Upper lobe of left lung (tissue), 6 donors: ENCODE measurements at regions not wholly inside any gene's neighbourhood (a gene's known extent, or its start where the extent isn't known, plus 50 kb on each side); places are given as distances from the start of the nearest gene placed in this dataset.

Experiments used
- ATAC-seq, 2 donors: fragments of 200-7000 bp; cut with Tn5 transposase; one replicate each; pipeline ENCODE4 v1.9.1; 2022; ENCODE audit warnings: mild to moderate bottlenecking in 2 of 2, moderate library complexity in 2 of 2; ENCODE audit not compliant: low FRiP score in 2 of 2
- DNase-seq, 2 donors: peaks; one replicate each; pipeline ENCODE4 v3.0.0-alpha.2; 2019 to 2020
- H3K27ac ChIP-seq, 4 donors: fragments of 200-600 bp; sonication (generic); one replicate each; pipeline ENCODE4 v1.5.1; 2016 to 2019
- H3K27me3 ChIP-seq, 4 donors: fragments of 200-600 bp; sonication (generic); one replicate each; pipeline ENCODE4 v1.5.1; 2017 to 2019
- H3K36me3 ChIP-seq, 4 donors: fragments of 200-600 bp; sonication (generic); one replicate each; pipeline ENCODE4 v1.5.1; 2016 to 2019
- H3K4me1 ChIP-seq, 4 donors: fragments of 200-600 bp; sonication (generic); one replicate each; pipeline ENCODE4 v1.5.1; 2018 to 2019
- H3K4me3 ChIP-seq, 4 donors: fragments of 200-600 bp; sonication (generic); one replicate each; pipeline ENCODE4 v1.5.1; 2017 to 2019; ENCODE audit warnings: mild to moderate bottlenecking in 2 of 4, moderate library complexity in 1 of 4
- H3K9me3 ChIP-seq, 4 donors: fragments of 200-600 bp; sonication (generic); one replicate each; pipeline ENCODE4 v1.5.1; 2018 to 2019
- EP300 ChIP-seq, 4 donors: sonication (generic); formaldehyde crosslinking; IDR thresholded peaks; one replicate each; pipeline ENCODE4 v1.5.1; 2017; ENCODE audit warnings: antibody characterized with exemption in 4 of 4, control low read depth in 2 of 4
- POLR2A ChIP-seq, 4 donors: fragments of 450-650 bp; IDR thresholded peaks; one replicate each; pipeline ENCODE4 v1.5.1; 2016 to 2017; ENCODE audit warnings: antibody characterized with exemption in 4 of 4, mild to moderate bottlenecking in 2 of 4
- POLR2AphosphoS5 ChIP-seq, 2 donors: sonication (generic); formaldehyde crosslinking; IDR thresholded peaks; one replicate each; pipeline ENCODE4 v1.5.1; 2017; ENCODE audit warnings: antibody characterized with exemption in 2 of 2
- WGBS, 2 donors: methylation state at CpG; one replicate each; pipeline ENCODE4 v1.1.5; 2017 to 2018; 5-methylcytosine and 5-hydroxymethylcytosine counted together
- TF ChIP-seq, protein P1 (sequence below), 6 experiments: fragments of 450-650 bp in 4 of 6; fragments of 200-600 bp in 2 of 6; sonication (generic) in 2 of 6; IDR thresholded peaks; one replicate each; pipeline ENCODE4 v1.5.1; 2016 to 2019; ENCODE audit warnings: antibody characterized with exemption in 6 of 6
- donor health status: DM: no; HTN: no; CAD: no; lungs with moderate emphysema.
- donor health status: DM: no; HTN: yes; CAD: no; lungs with severe emphysema.

DNA sequence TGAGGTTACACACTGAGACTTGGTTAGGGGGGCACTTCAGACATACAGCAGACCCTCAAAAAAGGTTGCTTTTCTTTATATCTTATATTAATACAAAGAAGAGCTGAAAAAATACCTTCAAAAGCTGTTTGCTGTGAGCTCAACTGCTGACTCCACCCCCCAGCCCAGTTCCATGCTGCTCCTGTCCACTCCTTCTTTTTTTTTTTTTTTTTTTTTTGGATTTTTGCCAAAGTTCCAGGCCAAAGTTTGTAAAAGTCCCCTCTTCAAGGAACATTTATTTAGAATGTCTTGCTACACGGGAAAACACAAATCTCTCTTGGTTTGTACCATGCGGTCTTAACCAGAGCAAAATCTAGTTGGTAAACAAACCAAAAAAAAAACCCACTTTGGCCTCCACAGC is 85.3 kb upstream of the AKAP12 start:
- DNase-seq (no peak), ATAC-seq (no peak)
- H3K4me1 ChIP-seq, result peaks cover 0 to 4% (median 0%) of the 10 kb centered on the region in 4 donors
- H3K36me3 ChIP-seq, result no peaks in the 10 kb centered on the region
- H3K27me3 ChIP-seq, result no peaks in the 10 kb centered on the region
- no peak overlapping the region for H3K27ac ChIP-seq
- WGBS, 2 donors, result 35 to 43% methylated on average over 2 of the region's 2 CpGs
- no peak overlapping the region for H3K4me3 ChIP-seq
- TF ChIP-seq, protein P1, sequence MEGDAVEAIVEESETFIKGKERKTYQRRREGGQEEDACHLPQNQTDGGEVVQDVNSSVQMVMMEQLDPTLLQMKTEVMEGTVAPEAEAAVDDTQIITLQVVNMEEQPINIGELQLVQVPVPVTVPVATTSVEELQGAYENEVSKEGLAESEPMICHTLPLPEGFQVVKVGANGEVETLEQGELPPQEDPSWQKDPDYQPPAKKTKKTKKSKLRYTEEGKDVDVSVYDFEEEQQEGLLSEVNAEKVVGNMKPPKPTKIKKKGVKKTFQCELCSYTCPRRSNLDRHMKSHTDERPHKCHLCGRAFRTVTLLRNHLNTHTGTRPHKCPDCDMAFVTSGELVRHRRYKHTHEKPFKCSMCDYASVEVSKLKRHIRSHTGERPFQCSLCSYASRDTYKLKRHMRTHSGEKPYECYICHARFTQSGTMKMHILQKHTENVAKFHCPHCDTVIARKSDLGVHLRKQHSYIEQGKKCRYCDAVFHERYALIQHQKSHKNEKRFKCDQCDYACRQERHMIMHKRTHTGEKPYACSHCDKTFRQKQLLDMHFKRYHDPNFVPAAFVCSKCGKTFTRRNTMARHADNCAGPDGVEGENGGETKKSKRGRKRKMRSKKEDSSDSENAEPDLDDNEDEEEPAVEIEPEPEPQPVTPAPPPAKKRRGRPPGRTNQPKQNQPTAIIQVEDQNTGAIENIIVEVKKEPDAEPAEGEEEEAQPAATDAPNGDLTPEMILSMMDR (IDR thresholded peaks at IDR 0.05), result no peak
- TF ChIP-seq POLR2AphosphoS5 (IDR thresholded peaks at IDR 0.05) (no peak), EP300 (IDR thresholded peaks at IDR 0.05) (no peak), POLR2A (IDR thresholded peaks at IDR 0.05) (no peak)
- H3K9me3 ChIP-seq, result no peaks in the 10 kb centered on the region

- no peak overlapping the region for H3K27ac ChIP-seq
- ATAC-seq (no peak), DNase-seq (no peak)
- no peak overlapping the region for H3K4me3 ChIP-seq
- no peaks in the 10 kb centered on the region for H3K9me3 ChIP-seq
- peaks cover 0 to 4% (median 0%) of the 10 kb centered on the region in 4 donors for H3K4me1 ChIP-seq
- TF ChIP-seq EP300 (IDR thresholded peaks at IDR 0.05) (no peak), POLR2AphosphoS5 (IDR thresholded peaks at IDR 0.05) (no peak), POLR2A (IDR thresholded peaks at IDR 0.05) (no peak)
- TF ChIP-seq, protein P1 (IDR thresholded peaks at IDR 0.05), result no peak
- H3K27me3 ChIP-seq, result no peaks in the 10 kb centered on the region
- no peaks in the 10 kb centered on the region for H3K36me3 ChIP-seq
- WGBS, 2 donors, result 94 to 98% methylated on average over 1 of the region's 1 CpG
These were observed 84.7 kb upstream of the AKAP12 start for GRCh38 chr6:151155095-151155494.

- Histone ChIP-seq H3K36me3 (no peaks in the 10 kb centered on the region), H3K27ac (no peak overlapping the region), H3K27me3 (no peaks in the 10 kb centered on the region), H3K9me3 (no peaks in the 10 kb centered on the region), H3K4me1 (peaks cover 0 to 6% (median 0%) of the 10 kb centered on the region in 4 donors), H3K4me3 (no peak overlapping the region)
- ATAC-seq (peak; percentile 65 to 87), DNase-seq (peak in 1 of 2 donors; percentile 67)
- 66 to 77% methylated on average over 13 to 16 of the region's 16 CpGs for WGBS, 2 donors
- TF ChIP-seq POLR2A (IDR thresholded peaks at IDR 0.05) (no peak), EP300 (IDR thresholded peaks at IDR 0.05) (no peak), POLR2AphosphoS5 (IDR thresholded peaks at IDR 0.05) (no peak)
- TF ChIP-seq, protein P1 (IDR thresholded peaks at IDR 0.05), result no peak
These were observed 78.6 kb upstream of the AKAP12 start for GRCh38 chr6:151160929-151161757.

DNA sequence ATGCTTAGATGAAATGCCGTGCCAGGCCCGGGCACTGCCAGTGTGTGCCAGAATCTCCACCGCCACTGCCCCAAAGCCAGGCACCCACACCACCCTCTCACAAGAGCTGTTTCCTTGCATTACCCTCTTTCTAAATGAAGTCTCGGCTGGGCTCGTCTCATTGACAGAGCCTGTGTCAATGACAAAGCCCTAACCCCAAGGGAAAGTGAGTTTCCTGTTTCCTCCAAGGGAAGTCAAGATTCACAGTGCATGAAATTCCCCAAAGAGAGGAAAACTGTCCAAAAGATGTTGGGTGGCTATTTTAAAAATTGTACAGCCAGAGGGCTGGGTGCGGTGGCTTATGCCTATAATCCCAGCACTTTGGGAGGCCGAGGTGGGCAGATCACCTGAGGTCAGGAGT is 75.4 kb upstream of the AKAP12 start:
- WGBS, 2 donors, result 82 to 97% methylated on average over 6 to 7 of the region's 7 CpGs
- H3K9me3 ChIP-seq, result no peaks in the 10 kb centered on the region

More for the DNA sequence above, 75.4 kb upstream of the AKAP12 start:
- Histone ChIP-seq H3K27ac (no peak overlapping the region), H3K27me3 (no peaks in the 10 kb centered on the region), H3K36me3 (no peaks in the 10 kb centered on the region), H3K4me1 (peaks cover 0 to 6% (median 0%) of the 10 kb centered on the region in 4 donors), H3K4me3 (no peak overlapping the region)
- DNase-seq (no peak), ATAC-seq (no peak)
- no peak for TF ChIP-seq POLR2A (IDR thresholded peaks at IDR 0.05)
- TF ChIP-seq EP300 (IDR thresholded peaks at IDR 0.05), result no peak
- no peak for TF ChIP-seq POLR2AphosphoS5 (IDR thresholded peaks at IDR 0.05)
- TF ChIP-seq, protein P1 (IDR thresholded peaks at IDR 0.05), result no peak
